ENCODE measurements at regions not wholly inside any gene's neighbourhood (a gene's known extent, or its start where the extent isn't known, plus 50 kb on each side); places are given as distances from the start of the nearest gene placed in this dataset.

DNA sequence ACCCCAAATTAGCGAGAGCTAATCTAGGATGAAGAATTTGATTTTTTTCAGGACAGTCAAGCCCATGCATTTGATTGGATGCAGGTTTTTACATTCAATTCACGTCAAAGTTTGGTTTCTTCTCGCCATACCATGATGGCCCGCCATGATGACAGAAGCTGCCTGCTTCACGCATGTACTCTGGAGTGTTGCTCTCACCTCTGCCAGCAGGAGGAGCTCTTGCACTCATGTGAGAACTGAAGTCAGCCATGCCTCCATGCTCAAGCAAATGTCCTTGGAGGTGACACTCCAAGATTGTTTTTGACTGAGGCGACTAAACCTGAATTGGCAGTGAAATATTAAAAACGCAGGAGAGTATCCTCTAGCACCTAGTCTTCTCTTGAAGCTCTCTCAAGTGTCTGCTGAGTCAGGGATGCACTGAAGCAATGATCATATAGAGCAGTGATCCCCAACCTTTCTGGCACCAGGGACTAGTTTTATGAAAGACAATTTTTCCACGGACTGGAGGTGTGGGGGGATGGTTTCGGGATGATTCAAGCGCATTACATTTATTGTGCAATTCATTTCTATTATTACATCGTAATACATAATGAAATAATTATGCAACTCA, 120.9 kb downstream of the SAMMSON start:
- DNase-seq, result peak; percentile 6

DNA sequence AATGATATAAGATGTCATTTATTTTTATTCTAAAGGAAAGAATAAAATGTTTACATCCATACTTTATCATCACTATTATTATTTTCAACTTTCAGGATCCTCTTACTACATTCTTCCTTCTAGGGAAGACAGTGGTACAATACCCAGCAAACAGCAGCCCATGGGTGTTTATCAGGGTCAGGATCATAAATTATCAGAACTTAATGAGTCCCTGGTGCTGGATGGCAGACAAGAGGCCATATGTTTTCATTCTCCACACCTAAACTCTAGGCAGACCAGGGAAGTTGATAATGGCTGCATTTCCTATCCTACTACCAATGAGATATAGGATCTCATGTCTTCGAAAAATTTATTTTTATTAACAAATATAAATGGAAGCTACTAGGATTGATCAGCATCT, 127.7 kb downstream of the SAMMSON start:
- DNase-seq, result no peak

DNA sequence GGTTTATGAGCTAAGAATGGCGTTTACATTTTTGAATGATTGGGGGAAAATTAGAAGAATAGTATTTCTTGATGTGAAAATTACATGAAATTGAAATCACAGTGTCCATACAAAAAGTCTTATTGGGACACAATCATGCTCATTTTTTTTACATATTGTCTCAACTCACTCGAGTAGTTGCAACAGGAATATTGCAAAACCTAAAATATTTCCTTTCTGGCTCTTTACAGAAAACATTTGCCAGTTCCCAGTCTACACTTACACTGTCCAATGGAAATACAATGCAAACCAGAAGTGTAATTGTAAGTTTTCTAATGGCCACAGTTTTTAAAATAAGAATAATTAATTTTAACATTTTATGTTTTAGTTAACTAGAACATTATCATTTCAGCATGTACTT, 137.8 kb downstream of the SAMMSON start:
- no peak for DNase-seq

DNA sequence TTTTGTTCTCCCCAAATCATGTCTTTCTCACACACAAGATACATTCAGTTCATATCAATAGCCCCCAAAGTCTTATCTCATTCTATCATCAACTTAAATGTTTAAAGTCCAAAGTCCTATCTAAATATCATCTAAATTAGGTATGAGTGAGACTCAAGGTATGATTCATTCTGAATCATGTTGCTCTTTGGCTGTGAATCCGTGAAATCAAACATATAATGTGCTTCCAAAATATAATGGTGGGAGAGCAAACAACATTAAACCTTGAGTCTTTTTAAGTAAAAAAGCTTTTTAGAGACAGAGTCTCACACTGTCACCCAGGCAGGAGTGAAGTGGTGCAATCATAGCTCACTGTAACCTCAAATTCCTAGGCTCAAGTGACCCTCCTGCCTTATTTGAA, 139.1 kb downstream of the SAMMSON start:
- no peak for DNase-seq
